Activated T-cell treated with anti-CD3 and anti-CD28 coated beads, Interleukin-2, amount 50 U/mL, for 24 hours (primary cell): ENCODE measurements at regions not wholly inside any gene's neighbourhood (a gene's known extent, or its start where the extent isn't known, plus 50 kb on each side); places are given as distances from the start of the nearest gene placed in this dataset.
A peak's percentile ranks its signal among the peaks of the same experiment; 100 is the strongest.

Source experiments
- DNase-seq: peaks from one replicate; pipeline ENCODE4 v3.0.0-alpha.2; 2020
- H3K27ac Mint-ChIP-seq: 2 replicates; pipeline ENCODE4 v1.8.0; 2020; ENCODE audit warnings: mild to moderate bottlenecking, mixed read lengths
- H3K27me3 Mint-ChIP-seq: 2 replicates; pipeline ENCODE4 v1.8.0; 2020; ENCODE audit warnings: mixed read lengths
- H3K36me3 Mint-ChIP-seq: 2 replicates; pipeline ENCODE4 v1.8.0; 2020; ENCODE audit warnings: low read depth, mixed read lengths
- H3K4me1 Mint-ChIP-seq: 2 replicates; pipeline ENCODE4 v1.8.0; 2020; ENCODE audit warnings: low read depth, mixed read lengths
- H3K4me3 Mint-ChIP-seq: 2 replicates; pipeline ENCODE4 v1.8.0; 2020; ENCODE audit warnings: mild to moderate bottlenecking, moderate library complexity, mixed read lengths
- H3K9me3 Mint-ChIP-seq: 2 replicates; pipeline ENCODE4 v1.8.0; 2020; ENCODE audit warnings: mixed read lengths

GRCh38 chr1:224500796-224501195, 66.2 kb upstream of the WDR26 start:
- no peak overlapping the region for H3K4me3 Mint-ChIP-seq
- peaks cover 55% of the 10 kb centered on the region for H3K4me1 Mint-ChIP-seq
- H3K27me3 Mint-ChIP-seq, result peaks cover 6% of the 10 kb centered on the region
- peaks cover 5% of the 10 kb centered on the region for H3K9me3 Mint-ChIP-seq
- no peak for DNase-seq
- H3K27ac Mint-ChIP-seq, result no peak overlapping the region
- no peaks in the 10 kb centered on the region for H3K36me3 Mint-ChIP-seq

GRCh38 chr1:224501836-224502235, 67.2 kb upstream of the WDR26 start:
- H3K4me1 Mint-ChIP-seq, result peaks cover 53% of the 10 kb centered on the region
- H3K4me3 Mint-ChIP-seq, result no peak overlapping the region
- DNase-seq, result no peak
- peaks cover 3% of the 10 kb centered on the region for H3K9me3 Mint-ChIP-seq
- H3K27ac Mint-ChIP-seq, result no peak overlapping the region
- peaks cover 6% of the 10 kb centered on the region for H3K27me3 Mint-ChIP-seq
- no peaks in the 10 kb centered on the region for H3K36me3 Mint-ChIP-seq

- no peaks in the 10 kb centered on the region for H3K36me3 Mint-ChIP-seq
- H3K27ac Mint-ChIP-seq, result no peak overlapping the region
- H3K27me3 Mint-ChIP-seq, result peaks cover 6% of the 10 kb centered on the region
- H3K4me1 Mint-ChIP-seq, result peaks cover 45% of the 10 kb centered on the region
- no peak overlapping the region for H3K4me3 Mint-ChIP-seq
- H3K9me3 Mint-ChIP-seq, result no peaks in the 10 kb centered on the region
- DNase-seq, result no peak
Measured at GRCh38 chr1:224502459-224503160, 68.0 kb upstream of the WDR26 start.

- Mint-ChIP-seq H3K9me3 (no peaks in the 10 kb centered on the region), H3K4me3 (no peak overlapping the region), H3K27ac (peak overlapping the region; percentile 28), H3K36me3 (no peaks in the 10 kb centered on the region), H3K27me3 (peaks cover 6% of the 10 kb centered on the region), H3K4me1 (peaks cover 37% of the 10 kb centered on the region)
- DNase-seq, result no peak
Measured at GRCh38 chr1:224503161-224504118, 68.8 kb upstream of the WDR26 start.

- H3K9me3 Mint-ChIP-seq, result no peaks in the 10 kb centered on the region
- no peak overlapping the region for H3K27ac Mint-ChIP-seq
- H3K4me3 Mint-ChIP-seq, result no peak overlapping the region
- no peak for DNase-seq
- no peaks in the 10 kb centered on the region for H3K36me3 Mint-ChIP-seq
- H3K27me3 Mint-ChIP-seq, result peaks cover 6% of the 10 kb centered on the region
- peaks cover 28% of the 10 kb centered on the region for H3K4me1 Mint-ChIP-seq
Measured at GRCh38 chr1:224504297-224505041, 69.9 kb upstream of the WDR26 start.

- Mint-ChIP-seq H3K9me3 (no peaks in the 10 kb centered on the region), H3K4me3 (no peak overlapping the region), H3K27ac (no peak overlapping the region), H3K36me3 (no peaks in the 10 kb centered on the region), H3K4me1 (peaks cover 22% of the 10 kb centered on the region), H3K27me3 (peaks cover 6% of the 10 kb centered on the region)
- DNase-seq, result no peak
Measured at GRCh38 chr1:224505454-224506093, 71.0 kb upstream of the WDR26 start.

- DNase-seq, result no peak
- no peak overlapping the region for H3K27ac Mint-ChIP-seq
- peaks cover 6% of the 10 kb centered on the region for H3K27me3 Mint-ChIP-seq
- H3K4me3 Mint-ChIP-seq, result no peak overlapping the region
- peaks cover 16% of the 10 kb centered on the region for H3K4me1 Mint-ChIP-seq
- H3K36me3 Mint-ChIP-seq, result no peaks in the 10 kb centered on the region
- H3K9me3 Mint-ChIP-seq, result no peaks in the 10 kb centered on the region
Measured at GRCh38 chr1:224506141-224506814, 71.7 kb upstream of the WDR26 start.

- Mint-ChIP-seq H3K27ac (no peak overlapping the region), H3K4me3 (no peak overlapping the region), H3K4me1 (peaks cover 11% of the 10 kb centered on the region), H3K27me3 (no peaks in the 10 kb centered on the region), H3K9me3 (no peaks in the 10 kb centered on the region), H3K36me3 (no peaks in the 10 kb centered on the region)
- no peak for DNase-seq
Measured at GRCh38 chr1:224507771-224508523, 73.3 kb upstream of the WDR26 start.

GRCh38 chr1:224509907-224510306, 75.3 kb upstream of the WDR26 start:
- Mint-ChIP-seq H3K27me3 (no peaks in the 10 kb centered on the region), H3K36me3 (no peaks in the 10 kb centered on the region), H3K4me1 (peaks cover 5% of the 10 kb centered on the region), H3K9me3 (no peaks in the 10 kb centered on the region), H3K27ac (no peak overlapping the region), H3K4me3 (no peak overlapping the region)
- no peak for DNase-seq

- H3K4me3 Mint-ChIP-seq, result no peak overlapping the region
- H3K36me3 Mint-ChIP-seq, result no peaks in the 10 kb centered on the region
- no peak overlapping the region for H3K27ac Mint-ChIP-seq
- H3K9me3 Mint-ChIP-seq, result no peaks in the 10 kb centered on the region
- no peaks in the 10 kb centered on the region for H3K27me3 Mint-ChIP-seq
- H3K4me1 Mint-ChIP-seq, result peaks cover 5% of the 10 kb centered on the region
- DNase-seq, result no peak
Measured at GRCh38 chr1:224510880-224511645, 76.5 kb upstream of the WDR26 start.

GRCh38 chr1:224512600-224513151, 78.1 kb upstream of the WDR26 start:
- Mint-ChIP-seq H3K36me3 (no peaks in the 10 kb centered on the region), H3K4me3 (no peak overlapping the region)

GRCh38 chr1:224513383-224513782, 78.8 kb upstream of the WDR26 start:
- Mint-ChIP-seq H3K9me3 (no peaks in the 10 kb centered on the region), H3K4me1 (peaks cover 5% of the 10 kb centered on the region), H3K27me3 (no peaks in the 10 kb centered on the region), H3K36me3 (no peaks in the 10 kb centered on the region), H3K4me3 (no peak overlapping the region), H3K27ac (no peak overlapping the region)
- no peak for DNase-seq

More at GRCh38 chr1:224512600-224513151, 78.1 kb upstream of the WDR26 start:
- Mint-ChIP-seq H3K27me3 (no peaks in the 10 kb centered on the region), H3K4me1 (peaks cover 5% of the 10 kb centered on the region), H3K9me3 (no peaks in the 10 kb centered on the region), H3K27ac (no peak overlapping the region)
- no peak for DNase-seq
